WERI-Rb-1 (cell line): ENCODE measurements at regions not wholly inside any gene's neighbourhood (a gene's known extent, or its start where the extent isn't known, plus 50 kb on each side); places are given as distances from the start of the nearest gene placed in this dataset.

Experiments used
- DNase-seq: peaks from one replicate; pipeline ENCODE4 v3.0.0-alpha.2; 2020
- H3K27ac ChIP-seq: fragments of 250-450 bp; sonication (Bioruptor Pico); 2 replicates; pipeline ENCODE4 v1.5.1; 2020; ENCODE audit warnings: mild to moderate bottlenecking, moderate library complexity
- H3K27me3 ChIP-seq: fragments of 250-450 bp; sonication (Bioruptor Pico); 2 replicates; pipeline ENCODE4 v1.5.1; 2021; ENCODE audit warnings: mild to moderate bottlenecking, low read depth, moderate library complexity; ENCODE audit not compliant: insufficient read depth, severe bottlenecking
- H3K36me3 ChIP-seq: fragments of 250-450 bp; sonication (Bioruptor Pico); 2 replicates; pipeline ENCODE4 v1.5.1; 2020; ENCODE audit warnings: mild to moderate bottlenecking, moderate library complexity
- H3K4me3 ChIP-seq: 2 replicates; pipeline ENCODE4 v1.5.1; 2011; ENCODE audit warnings: low read depth, mild to moderate bottlenecking, control low read depth, low read length
- H3K9me3 ChIP-seq: fragments of 250-450 bp; sonication (Bioruptor Pico); 2 replicates; pipeline ENCODE4 v1.5.1; 2021; ENCODE audit warnings: mild to moderate bottlenecking, moderate library complexity; ENCODE audit not compliant: severe bottlenecking
- CTCF ChIP-seq: IDR thresholded peaks from 2 replicates; pipeline ENCODE4 v1.5.1; 2011; ENCODE audit warnings: low read depth, mild to moderate bottlenecking, control low read depth, inconsistent platforms, low read length

DNA sequence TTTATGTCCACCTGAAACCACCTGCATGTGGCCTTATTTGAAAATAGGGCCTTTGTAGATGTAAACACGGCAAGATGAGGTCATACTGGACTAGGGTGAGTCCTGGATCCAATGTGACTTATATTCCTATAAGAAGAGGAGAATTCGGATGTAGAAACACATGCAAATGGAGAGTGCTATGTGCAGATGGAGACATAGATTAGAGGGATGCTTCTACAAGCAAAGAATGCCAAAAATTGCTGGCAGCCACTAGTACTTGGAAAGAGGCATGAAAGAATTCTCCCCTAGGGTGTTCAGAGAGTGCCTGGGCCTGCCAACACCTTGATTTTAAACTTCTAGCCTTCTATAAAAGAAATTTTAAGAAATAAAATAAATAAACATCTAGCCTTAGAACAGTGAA, 226.1 kb downstream of the RFC3 start:
- H3K36me3 ChIP-seq, result no peaks in the 10 kb centered on the region
- no peak overlapping the region for H3K4me3 ChIP-seq
- no peak overlapping the region for H3K27ac ChIP-seq
- H3K9me3 ChIP-seq, result no peaks in the 10 kb centered on the region
- no peaks in the 10 kb centered on the region for H3K27me3 ChIP-seq
- no peak for TF ChIP-seq CTCF
- DNase-seq, result no peak

GRCh38 chr13:34044660-34045080, 226.7 kb downstream of the RFC3 start:
- no peak for DNase-seq
- H3K27ac ChIP-seq, result no peak overlapping the region
- H3K9me3 ChIP-seq, result no peaks in the 10 kb centered on the region
- TF ChIP-seq CTCF, result no peak
- no peaks in the 10 kb centered on the region for H3K27me3 ChIP-seq
- H3K4me3 ChIP-seq, result no peak overlapping the region
- no peaks in the 10 kb centered on the region for H3K36me3 ChIP-seq

- Histone ChIP-seq H3K36me3 (no peaks in the 10 kb centered on the region), H3K27ac (no peak overlapping the region), H3K9me3 (no peaks in the 10 kb centered on the region), H3K4me3 (no peak overlapping the region), H3K27me3 (no peaks in the 10 kb centered on the region)
- TF ChIP-seq CTCF, result no peak
- DNase-seq, result no peak
These were observed 228.5 kb downstream of the RFC3 start for GRCh38 chr13:34046457-34046856.

DNA sequence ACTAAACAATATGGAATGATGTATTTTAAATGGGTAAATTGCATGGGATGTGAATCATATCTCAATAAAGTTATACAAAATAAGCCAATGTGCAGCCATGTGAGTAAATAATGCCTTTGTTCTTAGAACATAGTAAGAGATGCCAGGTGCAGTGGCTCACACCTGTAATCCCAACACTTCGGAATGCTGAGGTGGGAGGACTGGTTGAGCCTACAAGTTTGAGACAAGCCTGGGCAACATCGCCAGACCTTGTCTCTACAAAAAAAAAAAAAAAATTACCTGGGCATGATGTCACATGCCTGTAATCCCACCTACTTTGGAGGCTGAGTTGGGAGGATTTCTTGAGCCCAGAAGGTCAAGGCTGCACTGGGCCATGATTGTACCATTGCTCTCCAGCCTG, 230.7 kb downstream of the RFC3 start:
- no peaks in the 10 kb centered on the region for H3K27me3 ChIP-seq
- H3K9me3 ChIP-seq, result no peaks in the 10 kb centered on the region
- DNase-seq, result no peak
- no peak for TF ChIP-seq CTCF
- H3K36me3 ChIP-seq, result no peaks in the 10 kb centered on the region
- no peak overlapping the region for H3K27ac ChIP-seq
- H3K4me3 ChIP-seq, result no peak overlapping the region

DNA sequence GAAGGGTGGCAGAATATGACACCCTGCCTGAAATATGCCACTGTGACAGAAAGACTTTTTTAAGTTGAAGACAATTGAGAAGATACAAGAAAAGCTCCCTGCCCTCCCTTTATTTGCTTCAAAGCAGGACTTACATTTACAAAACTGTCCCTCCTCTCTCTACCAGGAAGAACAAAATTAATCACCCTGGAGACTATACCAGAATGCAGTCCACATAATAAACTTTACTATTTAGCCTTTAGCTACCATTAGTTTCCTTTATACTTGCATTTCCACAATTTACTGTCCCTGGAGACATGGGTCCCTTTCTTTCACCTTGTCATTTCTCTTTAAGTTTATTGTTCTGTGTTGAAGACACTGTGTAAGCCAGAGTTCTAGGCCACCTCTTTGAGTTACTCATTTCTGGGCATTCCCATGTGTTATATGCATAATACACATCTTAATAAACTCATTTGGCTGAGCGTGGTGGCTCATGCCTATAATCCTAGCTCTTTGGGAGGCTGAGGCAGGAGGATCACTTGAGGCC, 238.8 kb downstream of the RFC3 start:
- Histone ChIP-seq H3K27me3 (no peaks in the 10 kb centered on the region), H3K27ac (no peak overlapping the region), H3K36me3 (no peaks in the 10 kb centered on the region), H3K9me3 (peaks cover 2% of the 10 kb centered on the region), H3K4me3 (no peak overlapping the region)
- TF ChIP-seq CTCF, result no peak
- DNase-seq, result no peak

DNA sequence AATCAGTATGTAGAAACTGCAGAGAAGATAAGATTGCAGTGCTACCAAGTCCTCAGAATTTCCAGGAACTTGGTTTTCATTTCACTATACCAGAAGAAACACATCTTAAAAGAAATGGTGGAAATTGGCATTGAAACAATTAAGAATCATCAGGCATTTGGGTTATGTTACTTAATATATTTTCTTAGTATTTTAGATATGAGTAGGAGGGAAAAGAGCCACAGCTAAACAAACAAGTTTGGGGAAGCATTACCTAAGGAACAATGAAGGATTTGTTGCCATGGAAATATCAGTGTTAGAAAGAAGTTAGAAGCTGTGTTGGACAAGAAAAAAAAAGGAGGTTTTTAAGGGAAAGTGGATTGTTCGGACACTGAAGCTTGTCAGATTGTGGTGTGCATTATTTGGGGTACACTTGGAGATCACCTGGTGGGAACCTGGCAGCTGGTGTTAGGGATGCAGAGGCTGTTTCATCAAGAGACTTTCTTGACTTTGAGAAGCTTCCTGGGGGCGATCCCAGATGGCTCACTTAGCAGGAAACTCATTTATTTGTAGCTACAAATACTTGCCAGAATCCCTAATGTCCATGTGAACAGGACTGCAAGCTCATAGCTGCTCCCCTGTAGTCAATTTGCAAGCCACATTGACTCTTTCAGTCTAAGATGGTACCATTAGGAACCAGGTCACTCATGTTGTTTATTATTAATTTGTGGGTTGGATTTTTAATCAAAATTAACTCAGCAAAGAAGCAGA, 246.7 kb downstream of the RFC3 start:
- Histone ChIP-seq H3K27me3 (no peaks in the 10 kb centered on the region), H3K9me3 (no peaks in the 10 kb centered on the region), H3K27ac (no peak overlapping the region), H3K36me3 (no peaks in the 10 kb centered on the region), H3K4me3 (no peak overlapping the region)
- no peak for DNase-seq
- no peak for TF ChIP-seq CTCF
